H1 (cell line): ENCODE measurements at regions not wholly inside any gene's neighbourhood (a gene's known extent, or its start where the extent isn't known, plus 50 kb on each side); places are given as distances from the start of the nearest gene placed in this dataset.

Experiments used
- CTCF ChIA-PET: fragments of 300-600 bp; sonication (Branson Sonifier 250); formaldehyde crosslinking; loops from one replicate; lab custom pipeline; 2021; ENCODE audit not compliant: partially characterized antibody; lab: Charles Lee
- POLR2A ChIA-PET: fragments of 300-600 bp; sonication (Branson Sonifier 250); formaldehyde crosslinking; loops from one replicate; lab custom pipeline; 2021; ENCODE audit warnings: inconsistent platforms; ENCODE audit not compliant: partially characterized antibody; lab: Charles Lee
- DNase-seq, 2 experiments: peaks; one replicate each; pipeline versions ENCODE4 v3.0.0 to v3.0.0-alpha.2; 2010 to 2022; ENCODE audit warnings: low spot score in 2 of 2, low read depth in 1 of 2, mixed read lengths in 1 of 2
- FAIRE-seq: peaks from 2 replicates; lab custom pipeline; 2011; peaks lifted over from hg19 to GRCh38; lab: Jason Lieb, UNC
- H2AFZ ChIP-seq: 2 replicates; pipeline ENCODE4 v1.8.1; 2012; ENCODE audit warnings: low read length, inconsistent platforms
- H2AK5ac ChIP-seq: 2 replicates; pipeline ENCODE4 v1.6.1; 2013; ENCODE audit warnings: low read depth, low read length
- H2BK120ac ChIP-seq: replicated peaks from 2 replicates; pipeline ENCODE3; 2013; ENCODE audit warnings: low read depth, low read length, inconsistent platforms
- H2BK12ac ChIP-seq: 2 replicates; pipeline ENCODE4 v1.6.1; 2013; ENCODE audit warnings: low read depth, low read length
- H2BK15ac ChIP-seq: 2 replicates; pipeline ENCODE4 v1.6.1; 2013; ENCODE audit warnings: low read length
- H2BK20ac ChIP-seq: 2 replicates; pipeline ENCODE4 v1.6.1; 2013; ENCODE audit warnings: low read length
- H2BK5ac ChIP-seq: 2 replicates; pipeline ENCODE4 v1.6.1; 2013; ENCODE audit warnings: low read depth, low read length
- H3K14ac ChIP-seq: 2 replicates; pipeline ENCODE4 v1.6.1; 2013; ENCODE audit warnings: inconsistent platforms; ENCODE audit not compliant: insufficient read length
- H3K18ac ChIP-seq: 2 replicates; pipeline ENCODE4 v1.6.1; 2013; ENCODE audit warnings: low read length; ENCODE audit errors: extremely low read depth
- H3K23ac ChIP-seq: 2 replicates; pipeline ENCODE4 v1.6.1; 2013; ENCODE audit warnings: inconsistent platforms; ENCODE audit not compliant: insufficient read length
- H3K23me2 ChIP-seq: 2 replicates; pipeline ENCODE4 v1.6.1; 2013; ENCODE audit warnings: low read depth, low read length
- H3K27ac ChIP-seq: 2 replicates; pipeline ENCODE4 v1.6.1; 2011; ENCODE audit warnings: low read depth, low read length, inconsistent platforms
- H3K27me3 ChIP-seq, 4 experiments: replicated peaks in 1 of 4; 1 replicate in 1 of 4; 2 replicates in 3 of 4; pipeline versions ENCODE4 v1.6.1 to v1.8.1; 2011 to 2013; ENCODE audit warnings: low read length in 3 of 4, mild to moderate bottlenecking in 3 of 4, inconsistent platforms in 2 of 4, mixed read lengths in 2 of 4, moderate library complexity in 1 of 4; ENCODE audit not compliant: control insufficient read depth in 3 of 4, insufficient read depth in 3 of 4; ENCODE audit errors: extremely low read depth in 1 of 4
- H3K36me3 ChIP-seq, 4 experiments: 2 replicates each; pipeline versions ENCODE4 v1.6.1 to v1.8.1; 2011 to 2013; ENCODE audit warnings: mild to moderate bottlenecking in 4 of 4, low read length in 3 of 4, moderate library complexity in 2 of 4, control low read depth in 1 of 4, inconsistent platforms in 1 of 4; ENCODE audit not compliant: insufficient read depth in 4 of 4, control insufficient read depth in 2 of 4
- H3K4ac ChIP-seq: replicated peaks from 2 replicates; pipeline ENCODE3; 2013; ENCODE audit warnings: low read length, low read depth, mixed read lengths, inconsistent platforms; ENCODE audit not compliant: insufficient read length
- H3K4me1 ChIP-seq, 4 experiments: replicated peaks in 1 of 4; 1 replicate in 1 of 4; 2 replicates in 3 of 4; pipeline versions ENCODE4 v1.6.1 to v1.8.1; 2011 to 2013; ENCODE audit warnings: low read length in 3 of 4, inconsistent platforms in 2 of 4, mixed read lengths in 1 of 4; ENCODE audit not compliant: insufficient read depth in 4 of 4, control insufficient read depth in 3 of 4
- H3K4me2 ChIP-seq, 2 experiments: 2 replicates each; pipeline versions ENCODE4 v1.6.1 to v1.8.1; 2011 to 2013; ENCODE audit warnings: low read depth in 2 of 2, low read length in 2 of 2, control low read depth in 1 of 2, inconsistent platforms in 1 of 2, mild to moderate bottlenecking in 1 of 2; ENCODE audit not compliant: insufficient read depth in 1 of 2
- H3K4me3 ChIP-seq, 4 experiments: fragments of 200-600, 300-600 bp in 1 of 4; sonication (generic), shearing (Covaris generic), sonication (Bioruptor Twin) in 1 of 4; 2 replicates each; pipeline versions ENCODE4 v1.5.1 to v1.8.1; 2011 to 2016; ENCODE audit warnings: low read length in 4 of 4, low read depth in 3 of 4, control low read depth in 2 of 4, inconsistent platforms in 2 of 4, mild to moderate bottlenecking in 2 of 4, mixed read lengths in 1 of 4, moderate library complexity in 1 of 4; ENCODE audit not compliant: insufficient read depth in 2 of 4; ENCODE audit errors: extremely low read depth in 1 of 4
- H3K56ac ChIP-seq: replicated peaks from 2 replicates; pipeline ENCODE3; 2013; ENCODE audit warnings: low read depth, mild to moderate bottlenecking, mixed read lengths, low read length, inconsistent platforms; ENCODE audit not compliant: insufficient read length
- H3K79me1 ChIP-seq: 2 replicates; pipeline ENCODE4 v1.6.1; 2013; ENCODE audit warnings: low read depth, low read length, control low read depth
- H3K79me2 ChIP-seq, 2 experiments: 2 replicates each; pipeline versions ENCODE4 v1.6.1 to v1.8.1; 2012 to 2013; ENCODE audit warnings: low read length in 2 of 2, mild to moderate bottlenecking in 2 of 2, inconsistent platforms in 1 of 2; ENCODE audit not compliant: insufficient read depth in 2 of 2, control insufficient read depth in 1 of 2
- H3K9ac ChIP-seq, 4 experiments: replicated peaks in 1 of 4; 1 replicate in 1 of 4; 2 replicates in 3 of 4; pipeline versions ENCODE4 v1.6.1 to v1.8.1; 2011 to 2013; ENCODE audit warnings: low read depth in 3 of 4, low read length in 3 of 4, control low read depth in 2 of 4, mild to moderate bottlenecking in 2 of 4, moderate library complexity in 2 of 4, inconsistent platforms in 1 of 4; ENCODE audit errors: extremely low read depth in 1 of 4
- H3K9me3 ChIP-seq, 2 experiments: 2 replicates each; pipeline versions ENCODE4 v1.6.1 to v1.8.1; 2012 to 2013; ENCODE audit warnings: mild to moderate bottlenecking in 2 of 2, moderate library complexity in 2 of 2, control low read depth in 1 of 2, inconsistent platforms in 1 of 2, low read depth in 1 of 2, low read length in 1 of 2, mixed read lengths in 1 of 2; ENCODE audit not compliant: insufficient read depth in 2 of 2
- H4K20me1 ChIP-seq, 2 experiments: replicated peaks in 1 of 2; 2 replicates each; pipeline versions ENCODE3 to v1.8.1; 2011 to 2013; ENCODE audit warnings: inconsistent platforms in 2 of 2, low read length in 2 of 2, mild to moderate bottlenecking in 1 of 2; ENCODE audit not compliant: insufficient read depth in 2 of 2, control insufficient read depth in 1 of 2
- H4K5ac ChIP-seq: 2 replicates; pipeline ENCODE4 v1.6.1; 2013; ENCODE audit warnings: low read length, low read depth, mixed read lengths, inconsistent platforms; ENCODE audit not compliant: insufficient read length
- H4K8ac ChIP-seq: 2 replicates; pipeline ENCODE4 v1.8.0; 2013; ENCODE audit warnings: mild to moderate bottlenecking, moderate library complexity, low read length, inconsistent platforms; ENCODE audit not compliant: insufficient read depth; ENCODE audit errors: extremely low read depth
- H4K91ac ChIP-seq: replicated peaks from 2 replicates; pipeline ENCODE3; 2013; ENCODE audit warnings: low read length, mixed read lengths, inconsistent platforms; ENCODE audit not compliant: insufficient read length
- BACH1 ChIP-seq: IDR thresholded peaks from 2 replicates; pipeline ENCODE4 v1.6.1; 2012; ENCODE audit warnings: low read length, improper control_type of control experiment
- BRCA1 ChIP-seq: IDR thresholded peaks from 2 replicates; pipeline ENCODE4 v1.6.1; 2012; ENCODE audit warnings: low read depth, low read length, improper control_type of control experiment
- CTBP2 ChIP-seq: IDR thresholded peaks from 2 replicates; pipeline ENCODE4 v1.7.0; 2011; ENCODE audit warnings: borderline replicate concordance, mild to moderate bottlenecking, moderate library complexity, mixed read lengths, low read length; ENCODE audit not compliant: insufficient read depth, insufficient read length
- EGR1 ChIP-seq: IDR thresholded peaks from 2 replicates; pipeline ENCODE4 v1.6.1; 2011; ENCODE audit warnings: low read depth, low read length, borderline replicate concordance
- GABPA ChIP-seq: IDR thresholded peaks from 2 replicates; pipeline ENCODE4 v1.6.1; 2011; ENCODE audit warnings: mild to moderate bottlenecking, low read length, moderate library complexity, borderline replicate concordance; ENCODE audit not compliant: insufficient read depth
- GTF2F1 ChIP-seq: IDR thresholded peaks from 2 replicates; pipeline ENCODE4 v1.6.1; 2012; ENCODE audit warnings: low read depth, low read length, improper control_type of control experiment, borderline replicate concordance
- KDM5A ChIP-seq: fragments of 200-600 bp; IDR thresholded peaks from 2 replicates; pipeline ENCODE4 v1.7.1; 2012; ENCODE audit warnings: mild to moderate bottlenecking, low read length, inconsistent platforms, mixed read lengths
- NRF1 ChIP-seq: IDR thresholded peaks from 2 replicates; pipeline ENCODE4 v1.6.1; 2011; ENCODE audit warnings: mild to moderate bottlenecking, low read depth, low read length, improper control_type of control experiment
- POLR2AphosphoS5 ChIP-seq: IDR thresholded peaks from 2 replicates; pipeline ENCODE4 v1.6.1; 2011; ENCODE audit warnings: low read depth, low read length
- RBBP5 ChIP-seq: IDR thresholded peaks from 2 replicates; pipeline ENCODE4 v1.7.1; 2012; ENCODE audit warnings: low read depth, mild to moderate bottlenecking, inconsistent platforms, low read length, moderate library complexity, borderline replicate concordance
- SP2 ChIP-seq: IDR thresholded peaks from 2 replicates; pipeline ENCODE4 v1.6.1; 2012; ENCODE audit warnings: mild to moderate bottlenecking, low read length, inconsistent platforms
- SP4 ChIP-seq: IDR thresholded peaks from 2 replicates; pipeline ENCODE4 v1.6.1; 2012; ENCODE audit warnings: low read length, inconsistent platforms
- TBP ChIP-seq: IDR thresholded peaks from 2 replicates; pipeline ENCODE4 v1.6.1; 2011; ENCODE audit warnings: low read depth, low read length, improper control_type of control experiment
- WGBS, 2 experiments: shearing (Covaris generic) in 1 of 2; methylation state at CpG; one replicate each; pipeline versions ENCODE4 v1.1.6 to v1.1.7; 2013 to 2015; ENCODE audit warnings: low lambda C conversion rate in 2 of 2, mixed read lengths in 2 of 2, inconsistent platforms in 1 of 2, low coverage in 1 of 2, missing lambda C conversion rate in 1 of 2; ENCODE audit not compliant: insufficient replicate concordance in 2 of 2, insufficient coverage in 1 of 2, insufficient read length in 1 of 2; ENCODE audit errors: extremely low coverage in 1 of 2, missing lambda C conversion rate in 1 of 2; 5-methylcytosine and 5-hydroxymethylcytosine counted together
- TF ChIP-seq, protein P1 (sequence below): IDR thresholded peaks from 2 replicates; pipeline ENCODE4 v1.6.1; 2012; ENCODE audit warnings: low read length, inconsistent platforms

DNA sequence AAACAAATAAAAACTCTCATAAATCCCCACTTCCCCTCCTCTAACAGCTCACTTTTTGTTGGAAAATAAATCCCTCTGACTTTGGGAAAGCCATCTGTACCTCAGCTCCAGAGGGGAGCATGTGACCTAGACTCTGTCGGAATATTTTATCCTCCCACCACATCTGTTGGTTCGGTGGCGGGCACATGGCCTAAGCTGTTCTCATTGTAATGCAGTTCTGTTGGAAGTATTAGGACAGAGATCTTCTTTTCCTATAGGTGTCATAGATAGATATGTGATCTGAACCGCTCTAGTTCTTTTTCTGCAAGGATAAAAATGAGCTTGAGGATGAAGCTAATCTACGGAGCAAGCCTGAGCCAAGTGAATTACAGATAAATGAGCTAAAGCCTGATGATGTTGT is 50.5 kb upstream of the EPS8L3 start:
- Histone ChIP-seq H2BK20ac (no peak overlapping the region), H3K4me1 (no peaks in the 10 kb centered on the region), H3K56ac (no peak overlapping the region), H4K5ac (no peak overlapping the region), H2AFZ (no peak overlapping the region), H3K4me2 (no peak overlapping the region), H3K14ac (no peak overlapping the region), H4K20me1 (no peaks in the 10 kb centered on the region), H2BK120ac (no peak overlapping the region), H3K23ac (no peak overlapping the region), H3K4me3 (no peak overlapping the region), H2BK12ac (no peak overlapping the region), H2AK5ac (no peak overlapping the region), H2BK15ac (no peak overlapping the region), H3K9me3 (peaks cover 6 to 9% of the 10 kb centered on the region in 2 experiments), H3K27me3 (no peaks in the 10 kb centered on the region; a peak in 1 of 7 replicates), H4K91ac (no peak overlapping the region), H3K27ac (no peak overlapping the region), H4K8ac (no peak overlapping the region), H3K4ac (no peak overlapping the region), H2BK5ac (no peak overlapping the region), H3K23me2 (no peaks in the 10 kb centered on the region), H3K36me3 (no peaks in the 10 kb centered on the region), H3K79me2 (no peaks in the 10 kb centered on the region), H3K18ac (no peak overlapping the region), H3K9ac (no peak overlapping the region), H3K79me1 (no peaks in the 10 kb centered on the region)
- no peak for FAIRE-seq
- no peak for DNase-seq
- WGBS, 2 experiments: 93% methylated on average over 5 of the region's 5 CpGs; no CpG with 5 or more reads in 1 of the 2 experiments
- ChIA-PET CTCF (interaction anchor here (0.8 to 1.9 kb wide), 10 partner anchors 11 to 170 kb away, joined by 3 to 6 read pairs (median 4); partner anchors contain the start of gene AHCYL1), POLR2A (interaction anchor here (1.2 kb wide), 1 partner anchor 104 kb away, joined by 4 read pairs; no protein-coding TSS in a partner anchor)
- TF ChIP-seq NRF1 (no peak), GABPA (no peak), SP4 (no peak), GTF2F1 (no peak), BRCA1 (no peak), RBBP5 (no peak), POLR2AphosphoS5 (no peak), KDM5A (no peak), CTBP2 (no peak), SP2 (no peak), EGR1 (no peak), TBP (no peak), BACH1 (no peak)
- TF ChIP-seq, protein P1, sequence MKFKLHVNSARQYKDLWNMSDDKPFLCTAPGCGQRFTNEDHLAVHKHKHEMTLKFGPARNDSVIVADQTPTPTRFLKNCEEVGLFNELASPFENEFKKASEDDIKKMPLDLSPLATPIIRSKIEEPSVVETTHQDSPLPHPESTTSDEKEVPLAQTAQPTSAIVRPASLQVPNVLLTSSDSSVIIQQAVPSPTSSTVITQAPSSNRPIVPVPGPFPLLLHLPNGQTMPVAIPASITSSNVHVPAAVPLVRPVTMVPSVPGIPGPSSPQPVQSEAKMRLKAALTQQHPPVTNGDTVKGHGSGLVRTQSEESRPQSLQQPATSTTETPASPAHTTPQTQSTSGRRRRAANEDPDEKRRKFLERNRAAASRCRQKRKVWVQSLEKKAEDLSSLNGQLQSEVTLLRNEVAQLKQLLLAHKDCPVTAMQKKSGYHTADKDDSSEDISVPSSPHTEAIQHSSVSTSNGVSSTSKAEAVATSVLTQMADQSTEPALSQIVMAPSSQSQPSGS: no peak
